Calu3 (cell line): ENCODE measurements at regions not wholly inside any gene's neighbourhood (a gene's known extent, or its start where the extent isn't known, plus 50 kb on each side); places are given as distances from the start of the nearest gene placed in this dataset.

ENCODE experiments used
- BruUV-seq: library from RNA; stranded (reverse); fragments of 400-500 nt; replicated peaks from 2 replicates; lab custom pipeline; 2021; lab: Mats Ljungman, UMichigan
- CTCF ChIA-PET: fragments of 300-600 bp; sonication (Branson Sonifier 250); formaldehyde crosslinking; loops from one replicate; lab custom pipeline; 2022; ENCODE audit warnings: antibody characterized with exemption; lab: Charles Lee
- DNase-seq: peaks from one replicate; pipeline ENCODE4 v3.0.0; 2022
- H3K27ac Mint-ChIP-seq: one replicate; pipeline ENCODE4 v1.8.0; 2022; ENCODE audit warnings: mixed read lengths; ENCODE audit not compliant: unreplicated experiment
- H3K27me3 Mint-ChIP-seq: one replicate; pipeline ENCODE4 v1.8.0; 2022; ENCODE audit warnings: mixed read lengths; ENCODE audit not compliant: unreplicated experiment
- H3K36me3 Mint-ChIP-seq: one replicate; pipeline ENCODE4 v1.8.0; 2022; ENCODE audit warnings: mild to moderate bottlenecking, moderate library complexity, mixed read lengths; ENCODE audit not compliant: insufficient read depth, unreplicated experiment
- H3K4me1 Mint-ChIP-seq: one replicate; pipeline ENCODE4 v1.8.0; 2022; ENCODE audit warnings: mild to moderate bottlenecking, low read depth, mixed read lengths; ENCODE audit not compliant: unreplicated experiment
- H3K4me3 Mint-ChIP-seq: one replicate; pipeline ENCODE4 v1.8.0; 2022; ENCODE audit warnings: mild to moderate bottlenecking, low read depth, moderate library complexity, mixed read lengths; ENCODE audit not compliant: unreplicated experiment
- H3K9me3 Mint-ChIP-seq: one replicate; pipeline ENCODE4 v1.8.0; 2022; ENCODE audit warnings: low read depth, mixed read lengths; ENCODE audit not compliant: unreplicated experiment
- intact Hi-C: fragments of 100-400 bp; cut with micrococcal nuclease; formaldehyde crosslinking; loops from one replicate; pipeline ENCODE4 v1.10.0; 2022; ENCODE audit not compliant: unreplicated experiment
- TF ChIP-seq, protein P1 (sequence below): fragments of 200-600 bp; IDR thresholded peaks from one replicate; pipeline ENCODE4 v1.8.0; 2022; ENCODE audit warnings: antibody characterized with exemption; ENCODE audit not compliant: unreplicated experiment

DNA sequence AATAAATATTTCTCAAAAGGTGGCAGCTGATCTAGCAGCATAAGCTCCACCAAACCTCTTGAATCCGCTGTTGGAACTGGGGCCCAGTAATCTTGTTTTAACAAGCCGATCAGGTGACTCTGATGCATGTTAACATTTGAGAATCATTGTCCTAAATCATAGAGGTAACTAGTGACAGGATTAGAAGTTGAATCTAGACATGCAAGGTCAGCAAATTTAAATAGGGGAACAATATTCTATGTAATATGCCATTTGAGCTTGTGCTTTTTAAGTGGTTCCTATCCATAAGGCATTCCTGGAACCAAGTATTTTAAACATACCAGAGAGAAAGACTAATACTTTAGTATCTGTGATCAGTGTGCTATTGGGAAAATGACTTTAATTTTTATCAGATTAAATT is 412.8 kb downstream of the PYDC2 start:
- CTCF ChIA-PET = interaction anchor here (0.6 kb wide), 1 partner anchor 300 kb away, joined by 3 read pairs; no protein-coding TSS in a partner anchor

DNA sequence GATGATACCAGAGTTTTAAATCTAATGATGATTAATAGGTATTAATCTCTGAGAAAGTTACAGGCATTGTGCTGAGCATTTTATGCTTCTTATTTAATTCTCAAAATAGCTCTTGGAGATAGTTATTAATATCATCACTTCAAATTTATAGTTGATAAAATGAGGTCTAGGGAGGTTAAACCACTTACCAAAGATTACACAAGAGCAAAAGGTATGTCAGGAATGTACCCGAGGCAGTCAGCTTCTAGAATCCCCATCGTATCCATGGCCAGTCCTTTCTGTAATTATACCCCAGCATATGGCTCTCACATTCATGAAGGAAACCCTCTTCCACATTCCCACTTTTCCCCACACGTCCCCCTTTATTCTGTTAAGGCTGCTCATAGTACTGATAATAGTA is 421.3 kb downstream of the PYDC2 start:
- TF ChIP-seq, protein P1, sequence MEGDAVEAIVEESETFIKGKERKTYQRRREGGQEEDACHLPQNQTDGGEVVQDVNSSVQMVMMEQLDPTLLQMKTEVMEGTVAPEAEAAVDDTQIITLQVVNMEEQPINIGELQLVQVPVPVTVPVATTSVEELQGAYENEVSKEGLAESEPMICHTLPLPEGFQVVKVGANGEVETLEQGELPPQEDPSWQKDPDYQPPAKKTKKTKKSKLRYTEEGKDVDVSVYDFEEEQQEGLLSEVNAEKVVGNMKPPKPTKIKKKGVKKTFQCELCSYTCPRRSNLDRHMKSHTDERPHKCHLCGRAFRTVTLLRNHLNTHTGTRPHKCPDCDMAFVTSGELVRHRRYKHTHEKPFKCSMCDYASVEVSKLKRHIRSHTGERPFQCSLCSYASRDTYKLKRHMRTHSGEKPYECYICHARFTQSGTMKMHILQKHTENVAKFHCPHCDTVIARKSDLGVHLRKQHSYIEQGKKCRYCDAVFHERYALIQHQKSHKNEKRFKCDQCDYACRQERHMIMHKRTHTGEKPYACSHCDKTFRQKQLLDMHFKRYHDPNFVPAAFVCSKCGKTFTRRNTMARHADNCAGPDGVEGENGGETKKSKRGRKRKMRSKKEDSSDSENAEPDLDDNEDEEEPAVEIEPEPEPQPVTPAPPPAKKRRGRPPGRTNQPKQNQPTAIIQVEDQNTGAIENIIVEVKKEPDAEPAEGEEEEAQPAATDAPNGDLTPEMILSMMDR = no peak
- H3K36me3 Mint-ChIP-seq = no peaks in the 10 kb centered on the region
- no peaks in the 10 kb centered on the region for H3K27me3 Mint-ChIP-seq
- peaks cover 7% of the 10 kb centered on the region for H3K4me1 Mint-ChIP-seq
- H3K9me3 Mint-ChIP-seq = no peaks in the 10 kb centered on the region
- CTCF ChIA-PET = interaction anchor here (0.5 to 0.8 kb wide), 3 partner anchors 31 to 1134 kb away, joined by 3 to 5 read pairs (median 4); no protein-coding TSS in a partner anchor
- intact Hi-C loops = no loop called here
- no peak overlapping the region for H3K4me3 Mint-ChIP-seq
- BruUV-seq = no TSS peak
- no peak overlapping the region for H3K27ac Mint-ChIP-seq
- DNase-seq = peak; percentile 9

More for the DNA sequence above, 412.8 kb downstream of the PYDC2 start:
- no TSS peak for BruUV-seq
- H3K27me3 Mint-ChIP-seq = no peaks in the 10 kb centered on the region
- DNase-seq = no peak
- H3K36me3 Mint-ChIP-seq = no peaks in the 10 kb centered on the region
- intact Hi-C loops = no loop called here
- no peaks in the 10 kb centered on the region for H3K9me3 Mint-ChIP-seq
- no peak overlapping the region for H3K27ac Mint-ChIP-seq
- H3K4me1 Mint-ChIP-seq = no peaks in the 10 kb centered on the region
- no peak overlapping the region for H3K4me3 Mint-ChIP-seq
- TF ChIP-seq, protein P1 = no peak

DNA sequence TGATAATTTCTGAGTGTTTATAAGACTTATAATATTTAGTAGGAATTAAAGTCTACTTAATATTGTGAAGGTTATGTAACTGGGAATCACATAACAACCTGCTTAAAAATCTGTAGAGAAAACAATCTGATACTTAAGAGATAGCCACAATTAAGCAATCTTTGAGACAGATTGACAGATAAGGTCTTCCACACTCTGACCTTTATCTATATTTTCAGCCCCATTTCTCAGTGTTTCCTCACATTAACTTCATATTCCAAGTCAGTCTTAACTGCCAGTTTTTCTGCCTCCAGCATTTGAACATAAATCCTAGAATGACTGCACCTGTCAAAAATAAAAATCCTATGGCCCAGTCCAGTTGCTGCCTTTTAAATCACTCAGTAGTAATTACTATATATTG is 423.2 kb downstream of the PYDC2 start:
- DNase-seq = no peak
- intact Hi-C loops = no loop called here
- BruUV-seq = no TSS peak
- no peak overlapping the region for H3K27ac Mint-ChIP-seq
- no peaks in the 10 kb centered on the region for H3K36me3 Mint-ChIP-seq
- H3K4me1 Mint-ChIP-seq = peaks cover 7% of the 10 kb centered on the region
- TF ChIP-seq, protein P1 = no peak
- H3K27me3 Mint-ChIP-seq = no peaks in the 10 kb centered on the region
- no peak overlapping the region for H3K4me3 Mint-ChIP-seq
- no peaks in the 10 kb centered on the region for H3K9me3 Mint-ChIP-seq
- CTCF ChIA-PET = no interaction called here

DNA sequence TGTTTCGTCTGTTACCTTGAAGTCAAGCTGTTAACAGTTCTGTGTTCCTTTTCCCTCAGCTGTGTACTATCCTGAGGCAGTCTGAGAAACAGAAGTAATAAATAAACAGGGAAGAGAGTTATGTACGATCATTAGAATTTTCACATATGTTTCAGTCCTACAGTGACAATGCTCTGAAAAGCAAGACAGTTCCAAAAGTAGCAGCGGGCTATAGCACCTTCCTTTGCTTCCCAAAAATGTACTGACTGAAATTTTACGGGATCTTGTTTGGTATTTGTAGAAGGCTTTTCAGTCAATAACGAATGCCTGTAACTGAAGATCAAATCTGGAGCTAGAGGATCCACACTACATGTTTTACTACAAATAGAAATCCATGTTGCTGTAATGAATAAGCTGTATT is 428.1 kb downstream of the PYDC2 start:
- intact Hi-C loops = no loop called here
- Mint-ChIP-seq H3K4me3 (no peak overlapping the region), H3K9me3 (no peaks in the 10 kb centered on the region), H3K36me3 (no peaks in the 10 kb centered on the region), H3K27ac (no peak overlapping the region), H3K27me3 (no peaks in the 10 kb centered on the region), H3K4me1 (no peaks in the 10 kb centered on the region)
- no TSS peak for BruUV-seq
- TF ChIP-seq, protein P1 = no peak
- CTCF ChIA-PET = no interaction called here
- DNase-seq = no peak
